Mucosa of descending colon (tissue), 3 donors: ENCODE measurements at regions not wholly inside any gene's neighbourhood (a gene's known extent, or its start where the extent isn't known, plus 50 kb on each side); places are given as distances from the start of the nearest gene placed in this dataset.
A peak's percentile ranks its signal among the peaks of the same experiment; 100 is the strongest.

Source experiments
- ATAC-seq: fragments of 200-7000 bp; cut with Tn5 transposase; one replicate; pipeline ENCODE4 v1.9.1; 2020; ENCODE audit warnings: mild to moderate bottlenecking, moderate library complexity
- DNase-seq, 3 donors: peaks; one replicate each; pipeline ENCODE4 v3.0.0-alpha.2; 2020
- H3K36me3 ChIP-seq: fragments of 200-600 bp; one replicate; pipeline ENCODE4 v1.8.0; 2021; ENCODE audit warnings: low read depth, mild to moderate bottlenecking
- H3K4me1 ChIP-seq: fragments of 200-600 bp; one replicate; pipeline ENCODE4 v1.8.0; 2021; ENCODE audit warnings: low read depth, mild to moderate bottlenecking
- H3K4me3 ChIP-seq: fragments of 200-600 bp; one replicate; pipeline ENCODE4 v1.8.0; 2021; ENCODE audit warnings: mild to moderate bottlenecking
- H3K9me3 ChIP-seq: fragments of 200-600 bp; one replicate; pipeline ENCODE4 v1.8.0; 2021; ENCODE audit warnings: mild to moderate bottlenecking
- intact Hi-C, 2 donors: fragments of 100-400 bp; cut with DNase I in 1 of 2; cut with micrococcal nuclease in 1 of 2; formaldehyde crosslinking; loops; one replicate each; pipeline versions ENCODE4 v1.11.0 to v1.11.1; 2022; cut with DNase I, micrococcal nuclease
- TF ChIP-seq, protein P1 (sequence below): fragments of 200-600 bp; IDR thresholded peaks from one replicate; pipeline ENCODE4 v1.8.0; 2022; ENCODE audit warnings: antibody characterized with exemption, mild to moderate bottlenecking
- donor health status: DM: no; HTN: no; CAD: no; lungs with moderate emphysema.
- donor health status: DM: no; HTN: no; CAD: no.
- donor health status: DM: no; HTN: yes; CAD: no.

DNA sequence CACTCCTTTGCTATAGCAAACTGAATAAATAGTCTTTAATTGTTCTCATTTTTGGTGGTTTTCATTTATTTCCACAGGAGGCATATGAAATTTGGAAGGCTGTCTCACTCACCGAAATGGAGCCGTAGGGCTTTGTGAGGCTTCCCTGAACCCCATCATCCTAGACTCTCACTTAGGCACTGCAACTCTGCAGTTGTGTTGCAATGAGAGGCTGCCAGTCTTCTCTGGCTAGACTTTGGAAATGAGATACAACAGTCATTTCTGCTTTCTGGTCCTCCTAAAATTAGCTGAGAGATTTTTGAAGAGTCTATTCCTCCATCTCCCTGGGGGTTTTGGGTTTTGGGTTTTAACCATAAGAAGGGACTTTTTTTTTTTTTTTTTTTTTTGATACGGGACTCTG, 146.5 kb downstream of the SH3BGRL start:
- Histone ChIP-seq H3K4me3 (no peak overlapping the region), H3K9me3 (no peaks in the 10 kb centered on the region), H3K4me1 (no peaks in the 10 kb centered on the region), H3K36me3 (no peaks in the 10 kb centered on the region)
- TF ChIP-seq, protein P1, sequence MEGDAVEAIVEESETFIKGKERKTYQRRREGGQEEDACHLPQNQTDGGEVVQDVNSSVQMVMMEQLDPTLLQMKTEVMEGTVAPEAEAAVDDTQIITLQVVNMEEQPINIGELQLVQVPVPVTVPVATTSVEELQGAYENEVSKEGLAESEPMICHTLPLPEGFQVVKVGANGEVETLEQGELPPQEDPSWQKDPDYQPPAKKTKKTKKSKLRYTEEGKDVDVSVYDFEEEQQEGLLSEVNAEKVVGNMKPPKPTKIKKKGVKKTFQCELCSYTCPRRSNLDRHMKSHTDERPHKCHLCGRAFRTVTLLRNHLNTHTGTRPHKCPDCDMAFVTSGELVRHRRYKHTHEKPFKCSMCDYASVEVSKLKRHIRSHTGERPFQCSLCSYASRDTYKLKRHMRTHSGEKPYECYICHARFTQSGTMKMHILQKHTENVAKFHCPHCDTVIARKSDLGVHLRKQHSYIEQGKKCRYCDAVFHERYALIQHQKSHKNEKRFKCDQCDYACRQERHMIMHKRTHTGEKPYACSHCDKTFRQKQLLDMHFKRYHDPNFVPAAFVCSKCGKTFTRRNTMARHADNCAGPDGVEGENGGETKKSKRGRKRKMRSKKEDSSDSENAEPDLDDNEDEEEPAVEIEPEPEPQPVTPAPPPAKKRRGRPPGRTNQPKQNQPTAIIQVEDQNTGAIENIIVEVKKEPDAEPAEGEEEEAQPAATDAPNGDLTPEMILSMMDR, result no peak
- DNase-seq (no peak), ATAC-seq (no peak)
- intact Hi-C loops, result no loop called here

DNA sequence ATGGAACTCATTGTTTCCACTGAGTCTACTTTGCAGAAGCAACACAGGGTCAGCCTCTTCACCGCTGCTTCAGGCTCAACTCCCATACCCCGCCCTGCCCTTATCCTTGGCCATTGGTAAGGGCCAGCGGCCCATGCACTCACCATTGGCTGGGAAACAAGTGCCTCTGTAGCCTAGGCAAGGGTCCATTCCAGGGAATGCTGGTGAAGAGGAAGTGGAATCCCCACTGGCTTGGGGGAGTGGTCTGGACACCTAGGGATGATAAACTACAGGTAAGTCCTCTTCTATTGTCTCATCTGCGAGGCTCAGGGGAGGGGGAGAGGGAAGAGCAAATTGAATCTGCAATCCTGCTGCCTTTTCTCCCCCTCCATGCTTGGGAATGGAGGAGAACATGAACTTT, 153.1 kb downstream of the SH3BGRL start:
- Histone ChIP-seq H3K36me3 (no peaks in the 10 kb centered on the region), H3K4me3 (no peak overlapping the region), H3K9me3 (no peaks in the 10 kb centered on the region), H3K4me1 (no peaks in the 10 kb centered on the region)
- no peak for ATAC-seq
- intact Hi-C loops, result no loop called here
- DNase-seq, result no peak
- TF ChIP-seq, protein P1, result no peak

DNA sequence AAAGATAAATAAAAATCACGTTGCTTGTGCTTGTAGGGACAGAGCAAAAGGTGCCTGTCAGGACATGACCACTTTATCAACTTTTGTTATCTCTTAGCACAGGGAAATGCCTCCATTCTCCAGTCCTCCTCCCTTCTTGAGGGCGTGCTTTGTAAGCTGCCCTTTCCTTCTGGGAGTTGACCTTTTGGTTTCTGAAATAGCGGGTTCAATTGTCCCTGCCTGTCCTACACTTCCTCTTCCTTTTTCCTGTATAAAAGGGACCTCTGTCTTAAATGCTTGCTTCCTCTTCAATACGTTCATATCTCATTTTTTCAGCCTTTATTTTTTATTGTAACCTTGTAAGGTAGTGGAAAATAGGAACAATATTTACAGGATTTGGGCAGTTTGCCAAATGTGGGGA, 153.5 kb downstream of the SH3BGRL start:
- Histone ChIP-seq H3K4me3 (no peak overlapping the region), H3K4me1 (no peaks in the 10 kb centered on the region), H3K9me3 (no peaks in the 10 kb centered on the region), H3K36me3 (no peaks in the 10 kb centered on the region)
- DNase-seq (no peak), ATAC-seq (no peak)
- intact Hi-C loops, result no loop called here
- TF ChIP-seq, protein P1, result no peak

DNA sequence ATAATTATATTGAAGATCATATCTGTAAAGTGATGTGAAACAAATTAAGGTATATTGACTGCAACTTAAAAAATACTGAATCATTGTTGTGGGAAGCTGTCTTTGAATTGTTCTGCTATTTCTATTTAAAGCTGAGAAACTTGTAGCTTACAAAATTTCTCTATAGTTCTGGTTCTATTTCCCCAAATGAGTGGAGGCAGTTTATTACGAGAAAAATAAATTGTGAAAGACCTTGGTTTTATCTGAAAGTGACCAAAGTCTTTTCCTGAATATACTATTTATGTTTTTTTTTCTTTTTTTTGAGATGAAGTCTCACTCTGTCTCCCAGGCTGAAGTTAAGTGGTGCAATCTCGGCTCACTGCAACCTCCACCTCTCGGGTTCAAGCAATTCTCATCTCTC, 165.4 kb downstream of the SH3BGRL start:
- TF ChIP-seq, protein P1, result no peak
- Histone ChIP-seq H3K36me3 (no peaks in the 10 kb centered on the region), H3K9me3 (no peaks in the 10 kb centered on the region), H3K4me1 (no peaks in the 10 kb centered on the region), H3K4me3 (no peak overlapping the region)
- ATAC-seq, result no peak
- intact Hi-C loops, result no loop called here
- DNase-seq, result no peak

DNA sequence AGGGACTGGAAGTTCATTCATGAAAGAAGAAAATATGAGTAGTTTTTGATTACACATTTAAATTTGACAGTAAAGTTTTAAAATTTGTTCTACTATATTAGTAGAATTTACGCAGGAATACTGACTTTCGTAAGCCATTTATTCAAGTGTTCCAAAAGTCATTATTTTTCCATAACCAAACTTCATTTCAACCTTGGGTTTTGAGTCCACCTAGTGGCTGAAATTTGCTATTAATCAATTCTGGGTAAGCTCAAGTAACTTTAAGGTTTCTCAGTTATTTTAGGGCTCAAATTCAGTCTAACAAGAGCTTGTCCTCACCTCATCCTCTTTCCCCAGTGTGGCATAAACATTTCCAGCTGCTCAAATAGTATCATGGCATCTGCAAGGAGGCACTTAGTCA, 175.4 kb downstream of the SH3BGRL start:
- H3K9me3 ChIP-seq, result no peaks in the 10 kb centered on the region
- no peak overlapping the region for H3K4me3 ChIP-seq
- intact Hi-C loops, result no loop called here
- no peaks in the 10 kb centered on the region for H3K4me1 ChIP-seq
- DNase-seq (peak in 1 of 3 donors; percentile 1), ATAC-seq (no peak)
- no peaks in the 10 kb centered on the region for H3K36me3 ChIP-seq
- TF ChIP-seq, protein P1, result no peak

DNA sequence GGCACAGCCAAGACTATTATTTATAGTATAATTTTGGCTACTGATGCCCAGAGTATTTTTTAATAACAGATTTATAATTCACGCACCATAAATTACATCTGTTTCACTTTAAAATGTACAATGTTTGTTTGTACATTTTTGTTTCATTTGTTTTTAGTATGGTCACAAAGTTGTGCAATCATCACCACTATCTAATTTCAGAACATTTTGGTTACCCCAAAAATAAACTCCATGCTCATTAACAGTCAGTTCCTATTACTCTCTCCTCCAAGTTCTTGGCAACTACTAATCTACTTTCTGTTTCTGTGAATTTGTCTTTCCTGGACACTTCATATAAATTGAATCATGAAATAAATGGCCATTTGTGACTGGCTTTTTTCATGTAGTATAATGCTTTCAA, 176.7 kb downstream of the SH3BGRL start:
- intact Hi-C loops, result no loop called here
- DNase-seq (no peak), ATAC-seq (no peak)
- TF ChIP-seq, protein P1, result no peak
- H3K9me3 ChIP-seq, result no peaks in the 10 kb centered on the region
- H3K4me1 ChIP-seq, result no peaks in the 10 kb centered on the region
- H3K36me3 ChIP-seq, result no peaks in the 10 kb centered on the region
- no peak overlapping the region for H3K4me3 ChIP-seq
